Tongue (tissue), 1 donor: ENCODE measurements at regions not wholly inside any gene's neighbourhood (a gene's known extent, or its start where the extent isn't known, plus 50 kb on each side); places are given as distances from the start of the nearest gene placed in this dataset.
"Not testable (repeated sequence)": the region's sequence is repeated elsewhere in the genome, so short reads cannot be mapped to it uniquely, and the experiment has no call there.

Source experiments
- DNase-seq: peaks from one replicate; pipeline ENCODE4 v3.0.0-alpha.2; 2015

DNA sequence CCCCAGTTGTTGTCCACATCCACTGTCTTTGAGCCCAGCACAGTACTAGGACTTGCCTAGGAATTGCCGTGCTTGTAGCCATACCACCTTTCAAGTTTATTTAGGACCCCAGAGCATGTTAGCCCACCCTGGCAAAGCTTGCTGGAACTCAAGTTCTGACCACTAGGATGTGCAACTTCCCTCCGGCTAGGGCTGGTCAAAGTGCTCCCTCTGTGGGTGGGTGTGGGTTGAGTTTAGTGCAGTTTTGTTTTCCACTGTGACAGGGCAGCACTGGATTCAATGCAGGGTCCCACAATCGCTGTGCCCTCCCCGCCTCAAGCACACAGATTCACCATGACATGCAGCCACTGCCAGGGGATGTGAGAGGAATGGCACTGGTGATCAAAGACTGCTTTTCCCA is 96.0 kb downstream of the RASGEF1B start:
- DNase-seq: no peak

DNA sequence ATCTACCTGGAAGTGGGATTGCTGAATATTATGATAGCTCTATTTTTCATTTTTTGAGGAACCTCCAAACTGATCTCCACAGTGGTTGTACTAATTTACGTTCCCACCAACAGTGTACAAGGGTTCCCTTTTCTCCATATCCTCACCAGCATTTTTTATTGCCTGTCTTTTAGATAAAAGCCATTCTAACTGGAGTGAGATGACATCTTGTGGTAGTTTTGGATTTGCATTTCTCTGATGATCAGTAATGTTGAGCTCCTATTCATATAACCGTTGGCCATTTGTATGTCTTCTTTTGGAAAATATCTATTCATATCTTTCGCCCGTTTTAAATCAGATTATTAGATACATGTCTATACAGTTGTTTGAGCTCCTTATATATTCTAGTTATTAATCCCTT is 101.8 kb downstream of the RASGEF1B start:
- DNase-seq: no peak

DNA sequence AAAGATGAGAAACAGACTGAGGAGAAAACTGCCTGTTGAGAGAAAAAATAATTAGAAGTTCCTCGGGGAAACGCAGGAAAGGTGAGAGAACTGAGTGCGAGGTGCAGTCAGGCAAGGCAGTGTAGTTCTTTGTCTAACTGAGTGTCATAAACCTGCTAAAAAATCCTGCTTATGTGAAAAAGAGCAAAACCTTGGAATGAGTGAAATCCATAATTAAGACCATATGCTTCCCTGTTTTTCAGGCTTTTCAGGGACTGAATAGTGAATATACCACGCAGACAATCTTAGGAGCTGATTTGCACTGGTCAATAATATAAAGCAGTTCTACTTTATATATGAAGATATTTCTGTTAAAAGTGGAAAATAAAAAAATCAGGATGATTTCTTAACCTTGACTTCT is 104.9 kb downstream of the RASGEF1B start:
- DNase-seq: no peak

DNA sequence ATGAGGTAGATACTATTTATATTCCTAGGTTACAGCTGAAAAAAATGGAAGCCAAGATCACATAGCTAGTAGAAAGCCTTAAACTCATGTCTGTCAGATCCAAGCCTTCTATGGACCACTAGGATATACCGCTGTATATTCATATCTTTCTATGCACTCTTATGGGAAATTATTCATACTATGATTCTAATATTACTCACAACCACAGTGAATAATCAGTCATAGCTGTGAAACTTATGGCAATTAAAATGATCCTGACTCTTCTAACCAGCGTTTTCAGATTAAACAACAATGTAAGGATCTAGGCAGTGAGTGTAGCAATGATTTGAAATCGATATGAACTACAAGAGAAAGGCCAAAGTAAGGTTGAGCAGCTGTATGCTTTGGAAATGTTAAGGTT is 111.0 kb downstream of the RASGEF1B start:
- DNase-seq: no peak

DNA sequence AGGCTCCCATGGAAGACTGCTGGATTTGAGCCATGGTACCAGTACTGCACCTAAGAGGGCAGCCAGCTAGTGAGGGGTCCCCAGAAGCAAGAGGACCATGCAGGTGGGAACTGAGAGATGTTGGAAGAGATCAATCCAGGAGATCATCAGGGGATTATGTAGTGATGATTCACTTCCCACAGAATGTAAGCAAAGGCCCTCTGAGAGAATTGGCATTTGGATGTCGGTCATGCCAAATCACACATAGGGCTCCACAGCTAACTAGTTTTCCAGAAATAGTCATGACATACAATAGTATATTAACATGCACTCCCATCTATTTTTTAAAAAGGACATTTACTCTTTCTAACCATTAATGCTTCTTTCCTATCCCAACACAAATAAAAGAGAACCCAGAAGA is 112.5 kb downstream of the RASGEF1B start:
- DNase-seq: no peak

DNA sequence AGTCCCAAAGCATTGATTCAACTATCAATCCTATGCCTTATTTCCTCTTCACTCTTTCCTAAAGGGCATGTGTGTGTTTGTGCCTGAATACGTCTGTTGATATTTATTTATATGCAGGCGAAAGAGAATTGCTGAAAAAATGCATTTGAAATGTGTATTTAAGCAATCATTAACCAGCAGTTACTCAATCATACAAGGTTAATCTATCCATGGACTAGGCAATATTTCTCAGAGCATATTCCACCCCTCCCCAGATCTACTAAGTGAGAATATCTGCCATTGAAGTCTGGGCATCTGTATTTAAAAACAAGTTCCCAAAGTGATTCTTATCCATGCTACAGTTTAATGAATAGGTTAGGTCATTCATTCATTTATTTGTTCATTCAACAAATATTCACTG is 113.6 kb downstream of the RASGEF1B start:
- no peak for DNase-seq

DNA sequence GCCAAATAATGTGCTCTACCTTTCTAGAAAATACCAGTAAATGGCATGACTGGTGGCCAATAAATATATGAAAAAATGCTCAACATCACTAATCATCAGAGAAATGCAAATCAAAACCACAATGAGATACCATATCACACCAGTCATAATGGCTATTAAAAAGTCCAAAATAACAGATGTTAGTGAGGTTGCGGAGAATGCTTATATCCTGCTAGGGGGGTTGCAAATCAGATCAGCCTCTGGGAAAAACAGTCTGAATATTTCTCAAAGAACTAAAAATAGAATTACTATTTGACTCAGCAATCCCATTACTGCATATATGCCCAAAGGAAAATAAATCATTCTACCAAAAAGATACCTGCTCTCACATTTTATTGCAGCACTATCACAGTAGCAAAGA is 115.1 kb downstream of the RASGEF1B start:
- DNase-seq: no peak

DNA sequence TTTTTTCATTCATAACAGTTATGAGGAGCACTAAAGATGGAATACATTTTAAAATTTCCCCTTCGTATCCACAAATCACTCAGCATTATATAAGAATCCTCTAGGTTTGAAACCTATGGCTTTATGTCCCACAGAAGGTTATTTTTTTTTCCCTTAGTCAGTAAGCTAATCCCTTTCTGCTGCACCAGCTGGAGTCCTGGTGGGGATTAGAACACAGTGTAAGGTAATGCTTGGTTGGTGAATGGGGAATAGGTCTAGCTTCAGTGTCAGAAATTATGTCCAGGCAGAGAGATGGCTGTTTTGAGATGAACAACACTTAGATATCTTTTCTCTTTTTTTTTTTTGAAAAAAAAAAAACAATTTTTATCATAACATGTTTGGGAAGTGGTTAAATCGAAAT is 116.6 kb downstream of the RASGEF1B start:
- DNase-seq: no peak

DNA sequence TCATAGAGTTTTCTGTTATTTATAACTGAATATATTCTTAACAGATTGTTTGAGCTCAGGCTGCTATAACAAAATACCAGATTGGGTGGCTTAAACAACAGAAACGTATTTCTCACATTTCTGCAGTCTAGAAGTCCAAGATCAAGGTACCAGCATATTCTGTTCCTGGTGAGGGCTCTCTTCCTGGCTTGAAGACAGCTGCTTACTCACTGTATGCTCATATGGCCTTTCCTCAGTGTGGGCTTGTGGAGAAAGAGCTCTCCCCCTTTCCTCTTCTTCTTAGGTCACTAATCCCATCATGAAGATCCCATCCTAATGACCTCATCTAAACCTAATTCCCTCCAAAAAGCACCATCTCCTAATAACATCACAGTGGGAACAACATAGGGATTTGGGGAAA is 117.8 kb downstream of the RASGEF1B start:
- no peak for DNase-seq

DNA sequence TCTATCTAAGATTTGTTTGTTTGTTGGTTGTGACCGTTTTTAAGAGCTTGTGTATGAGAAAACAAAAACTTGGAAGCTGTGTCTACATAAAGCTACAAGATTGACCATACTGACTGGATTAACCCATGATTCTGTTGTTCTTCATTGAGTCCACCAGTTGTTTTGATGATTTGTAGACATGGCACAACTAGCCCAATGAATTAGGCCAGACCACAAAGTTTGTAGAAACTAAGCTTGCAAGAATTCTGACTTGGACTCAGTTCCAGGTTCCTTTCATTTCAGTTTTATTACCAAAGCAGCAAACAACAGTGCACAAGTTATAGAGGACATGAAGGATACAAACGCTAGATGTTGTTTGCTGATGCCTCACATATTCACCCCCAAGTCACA is 119.3 kb downstream of the RASGEF1B start:
- no peak for DNase-seq

DNA sequence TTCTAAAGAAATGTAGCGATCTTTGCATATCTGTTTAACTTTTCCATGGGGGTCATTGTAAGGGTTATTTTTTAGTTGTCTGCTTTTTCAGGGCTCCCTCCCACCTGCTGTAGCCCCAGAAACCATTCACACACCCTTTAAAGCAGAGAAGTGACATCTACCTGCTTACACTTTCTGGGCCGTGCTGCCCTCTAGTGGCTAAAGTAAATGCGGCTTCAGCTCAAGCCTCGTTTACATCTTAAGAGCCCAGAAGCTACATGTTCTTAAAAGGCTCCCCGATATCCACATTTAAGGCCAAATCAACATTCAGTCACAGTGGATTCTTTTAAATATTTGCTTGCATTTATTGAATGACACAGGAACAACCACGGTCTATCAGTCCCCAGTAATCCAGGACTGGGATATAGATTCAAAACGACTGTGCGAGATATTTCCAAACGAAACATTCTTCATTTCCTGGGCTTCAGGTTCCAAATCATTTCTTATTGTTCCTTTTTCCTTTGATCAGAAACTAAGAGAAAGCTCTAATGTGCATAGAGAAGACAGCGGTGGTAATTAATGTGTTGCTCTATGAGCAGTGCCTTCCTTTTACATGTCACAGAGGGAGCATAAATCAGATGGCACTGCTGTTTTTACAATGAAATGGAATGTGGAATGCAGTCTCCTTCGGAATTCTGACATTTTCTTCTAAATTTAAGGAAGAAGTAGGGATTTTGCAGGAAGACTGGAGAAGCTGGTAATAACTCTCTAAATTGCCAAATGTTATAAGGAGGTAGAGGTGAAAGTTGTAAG is 119.9 kb downstream of the RASGEF1B start:
- DNase-seq: peak; percentile 91

DNA sequence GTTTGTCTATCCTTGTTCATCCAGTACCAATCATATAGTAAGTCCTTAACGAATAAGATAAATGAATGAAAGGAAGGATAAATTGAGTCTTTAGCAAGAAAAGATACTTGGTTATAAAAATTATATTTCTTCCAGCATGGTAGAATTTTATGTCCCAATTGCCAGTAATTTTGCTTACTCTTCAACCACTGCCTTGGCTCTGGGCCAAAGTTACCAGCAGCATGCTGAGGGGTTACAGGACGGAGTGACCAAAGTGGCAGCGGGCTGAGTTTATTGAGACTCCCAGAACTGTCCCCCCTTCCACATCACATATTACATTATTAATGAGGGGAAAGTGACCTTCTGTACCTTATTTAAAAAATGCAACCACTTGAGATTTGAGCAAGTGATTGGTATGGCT is 121.7 kb downstream of the RASGEF1B start:
- no peak for DNase-seq

DNA sequence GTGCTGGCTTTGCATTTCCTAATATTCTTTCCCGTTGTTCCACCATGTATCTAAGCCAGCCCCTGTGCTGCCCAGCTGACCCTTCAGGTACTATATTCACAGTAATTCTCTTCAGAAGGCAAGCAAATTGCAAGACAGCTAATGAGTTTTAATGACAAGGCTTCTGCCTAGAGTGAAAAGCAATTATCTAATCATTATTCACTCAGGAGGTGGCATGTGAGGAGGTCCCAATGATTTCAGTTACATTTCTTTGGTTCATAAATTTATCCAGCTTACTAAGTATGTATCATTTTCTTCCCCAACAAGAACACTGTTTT is 123.0 kb downstream of the RASGEF1B start:
- DNase-seq: no peak

DNA sequence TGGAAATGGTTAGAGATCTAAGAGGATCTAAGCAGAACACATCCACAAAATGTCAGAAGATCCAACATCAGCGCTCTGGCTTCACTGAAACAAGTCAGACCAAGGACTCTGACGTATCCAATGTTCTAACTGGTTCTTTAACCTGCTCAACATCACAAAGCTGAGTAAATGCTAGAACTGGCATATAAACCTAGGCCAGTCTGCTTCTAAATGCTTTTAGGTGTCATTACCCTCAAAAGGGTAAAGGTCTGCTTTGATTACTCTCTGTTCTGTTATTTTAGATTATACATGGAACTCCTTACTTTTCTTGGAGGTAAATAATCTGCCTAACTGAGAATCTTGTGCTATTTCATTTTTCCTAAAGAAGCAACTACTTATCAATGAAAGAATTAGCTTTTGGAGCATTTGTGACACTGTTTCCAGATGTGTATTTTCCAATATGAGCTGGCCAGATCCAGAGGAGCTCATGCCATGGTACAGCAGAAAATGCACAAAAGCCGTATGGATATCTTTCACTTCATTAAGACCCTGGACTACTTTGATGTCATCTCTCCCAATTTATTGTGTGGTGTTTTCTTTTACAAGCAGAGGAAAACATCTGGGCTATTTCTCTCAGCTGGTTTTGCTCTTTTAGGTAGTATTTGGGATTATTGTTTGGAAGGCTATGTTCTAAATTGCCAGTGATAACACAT is 123.5 kb downstream of the RASGEF1B start:
- no peak for DNase-seq

DNA sequence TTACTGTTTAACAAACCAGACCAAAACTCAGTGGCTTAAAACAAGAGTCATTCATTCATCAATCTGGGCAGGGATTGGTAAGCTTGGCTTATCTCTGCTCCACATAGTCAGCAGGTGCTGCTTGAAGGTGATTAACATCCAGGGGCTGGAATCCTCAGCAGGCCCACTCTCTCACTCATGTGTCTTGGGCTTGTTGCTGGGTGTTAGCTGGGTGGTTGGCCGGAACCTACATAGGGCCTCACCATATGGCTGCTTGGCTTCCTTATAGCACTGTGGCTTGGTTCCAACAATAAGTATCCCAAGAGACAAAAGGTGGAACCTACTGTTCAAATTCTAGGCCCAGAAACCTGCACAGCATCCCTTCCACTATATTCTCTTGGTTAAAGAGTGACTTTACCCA is 125.0 kb downstream of the RASGEF1B start:
- DNase-seq: no peak

DNA sequence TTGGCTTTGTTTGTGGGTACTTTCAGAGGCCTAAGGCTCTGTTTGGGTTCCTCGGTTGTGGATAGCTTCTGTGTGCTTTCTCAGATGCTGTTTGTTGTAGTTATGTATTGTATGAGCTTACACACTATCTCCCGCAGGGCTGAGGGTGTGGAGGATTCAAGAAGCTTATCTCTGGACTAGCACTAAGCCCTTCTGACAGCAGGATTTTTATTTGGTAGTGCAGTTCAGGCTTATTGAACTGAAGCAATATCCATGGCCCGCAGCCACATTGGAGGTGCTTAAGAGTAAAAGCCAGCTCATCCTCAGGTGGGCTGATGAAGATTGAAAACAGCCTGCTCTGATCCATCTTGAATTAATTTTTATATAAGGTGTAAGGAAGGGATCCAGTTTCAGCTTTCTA is 128.2 kb downstream of the RASGEF1B start:
- DNase-seq: no peak

DNA sequence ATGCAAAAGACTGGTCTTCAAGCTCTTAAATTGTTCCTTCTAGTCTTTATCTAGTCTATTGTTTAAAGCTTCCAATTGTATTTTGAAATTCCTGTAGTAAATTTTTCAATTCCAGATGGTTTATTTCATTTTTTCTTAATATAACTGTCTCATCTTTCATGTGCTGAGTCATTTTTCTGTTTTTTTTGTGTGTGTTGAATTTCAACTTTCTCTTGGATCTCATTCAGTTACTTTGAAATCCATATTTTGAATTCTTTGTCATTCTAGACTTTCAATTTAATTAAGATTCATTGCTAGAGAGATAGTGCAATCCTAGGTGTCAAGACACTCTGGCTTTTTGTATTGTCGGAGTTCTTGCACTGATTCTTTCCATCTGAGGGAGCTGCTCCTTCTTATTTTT is 128.0 kb upstream of the PRKG2 start:
- DNase-seq: no peak

DNA sequence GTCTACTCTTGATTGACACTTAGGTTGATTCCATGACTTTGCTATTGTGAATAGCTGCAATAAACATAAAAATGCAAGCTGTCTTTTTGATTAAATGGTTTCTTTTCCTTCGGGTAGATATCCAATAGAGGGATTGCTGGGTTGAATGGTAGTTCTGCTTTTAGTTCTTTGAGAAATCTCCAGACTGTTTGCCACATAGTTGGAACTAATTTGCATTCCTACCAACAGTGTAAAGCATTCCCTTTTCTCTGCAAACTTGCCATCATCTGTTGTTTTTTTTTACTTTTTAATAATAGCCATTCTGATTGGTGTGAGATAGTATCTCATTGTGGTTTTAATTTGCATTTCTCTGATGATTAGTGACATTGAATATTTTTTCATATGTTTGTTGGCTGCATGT is 122.2 kb upstream of the PRKG2 start:
- no peak for DNase-seq

DNA sequence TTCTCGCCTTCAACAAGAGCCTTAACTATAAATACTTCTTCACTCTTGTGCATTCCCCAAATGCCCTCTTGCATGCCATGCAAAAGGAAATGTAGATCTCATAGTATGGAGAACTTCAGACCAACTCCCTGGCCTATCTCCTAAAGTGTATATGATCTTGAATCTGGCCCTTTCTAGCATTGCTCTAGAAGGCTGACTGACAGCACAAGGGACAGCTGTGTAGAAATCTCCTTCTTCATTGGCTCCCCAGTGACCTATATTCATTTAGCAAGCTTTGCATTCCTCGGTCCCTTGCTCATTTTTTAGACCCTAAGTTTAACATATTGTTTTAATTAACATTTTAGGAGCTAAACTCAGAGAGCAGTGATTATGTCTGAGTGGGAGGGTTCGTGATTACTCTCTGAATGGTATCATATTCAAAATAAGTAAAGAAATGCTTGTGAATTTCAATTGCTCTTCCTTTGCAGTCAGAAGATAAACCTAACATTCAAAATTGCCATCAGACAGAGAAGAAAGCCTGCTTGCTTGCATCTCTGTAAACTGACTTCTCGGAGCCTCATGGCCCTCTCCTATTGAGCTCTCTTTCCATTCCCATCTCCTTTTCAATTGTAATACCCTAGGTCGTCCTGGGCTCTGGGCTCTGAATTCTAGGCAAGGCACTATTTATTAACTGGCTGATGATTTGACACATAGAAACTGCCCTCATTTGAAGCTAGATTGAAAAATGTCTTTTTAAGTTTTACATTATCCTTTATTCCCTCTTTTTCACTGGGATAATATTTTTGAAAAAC is 120.3 kb upstream of the PRKG2 start:
- no peak for DNase-seq

DNA sequence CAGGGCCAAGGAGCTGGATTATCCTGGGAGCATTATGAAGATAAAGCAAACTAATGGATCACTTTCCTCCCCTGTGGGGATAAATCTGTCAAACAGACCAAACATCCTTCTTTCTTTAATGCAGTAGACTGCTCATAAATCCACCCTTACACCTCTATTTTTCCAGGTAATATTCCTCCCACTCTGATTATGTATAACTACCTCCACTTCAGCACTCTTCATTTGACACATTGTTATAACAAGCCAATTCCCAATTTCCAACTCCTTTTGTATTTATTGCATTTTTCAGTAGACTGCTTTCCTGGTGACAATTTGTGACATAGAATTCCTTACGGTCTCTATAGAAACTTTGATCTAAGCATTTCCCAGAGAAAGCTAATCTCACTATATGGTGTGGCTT is 115.0 kb upstream of the PRKG2 start:
- DNase-seq: no peak

DNA sequence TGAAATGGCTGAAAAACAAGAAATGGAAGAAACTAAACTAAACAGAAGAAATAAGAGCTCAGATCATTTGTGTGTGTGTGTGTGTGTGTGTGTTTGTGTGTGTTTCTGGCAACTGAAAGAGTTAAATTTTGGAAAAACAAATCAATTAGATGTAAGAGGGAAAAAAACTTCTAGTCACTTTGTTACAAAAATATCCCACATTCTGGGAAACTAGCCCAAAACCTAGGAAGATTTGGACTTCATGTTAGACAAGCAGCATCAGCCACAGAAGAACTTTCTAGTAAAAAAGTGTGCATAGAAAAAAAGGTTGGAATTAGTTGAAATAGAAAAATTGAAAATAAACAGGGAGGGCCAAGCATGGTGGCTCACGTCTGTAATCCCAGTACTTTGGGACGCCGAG is 111.6 kb upstream of the PRKG2 start:
- DNase-seq: no peak

DNA sequence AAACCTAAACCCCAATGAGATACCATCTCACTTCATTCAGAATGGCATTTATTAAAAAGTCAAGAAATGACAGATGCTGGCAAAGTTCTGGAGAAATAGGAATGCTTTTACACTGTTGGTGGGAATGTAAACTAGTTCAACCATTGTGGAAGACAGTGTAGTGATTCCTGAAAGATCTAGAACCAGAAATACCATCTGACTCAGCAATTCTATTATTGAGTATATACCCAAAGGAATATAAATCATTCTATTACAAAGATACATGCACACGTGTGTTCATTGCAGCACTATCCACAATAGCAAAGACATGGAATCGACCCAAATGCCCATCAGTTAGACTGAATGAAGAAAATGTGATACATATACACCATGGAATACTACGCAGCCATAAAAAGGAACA is 109.6 kb upstream of the PRKG2 start:
- DNase-seq: not testable (repeated sequence)

DNA sequence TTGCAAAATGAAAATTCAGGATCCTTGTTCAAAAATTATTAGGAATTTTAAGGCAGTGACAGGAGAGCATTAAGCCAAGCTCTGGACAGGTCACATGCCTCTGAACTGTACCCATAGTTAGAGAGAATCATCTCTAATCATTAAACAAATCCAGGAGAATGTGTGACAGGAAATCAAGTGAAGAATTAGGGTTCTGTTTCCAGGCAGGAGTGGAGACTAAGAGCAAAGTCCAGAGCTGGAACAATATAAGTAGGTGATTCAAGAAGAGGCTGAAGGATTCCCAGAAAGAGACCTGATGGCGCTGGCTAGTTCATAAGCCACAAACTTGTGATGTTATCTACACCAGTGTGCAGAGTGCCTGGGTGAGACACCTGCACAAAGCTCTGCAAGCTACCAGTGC is 104.6 kb upstream of the PRKG2 start:
- no peak for DNase-seq
